Activated CD4-positive, alpha-beta T cell treated with anti-CD3 and anti-CD28 coated beads, Interleukin-2, amount 10 ng/mL, durations not matched to agents 24 days and 14 days (primary cell): ENCODE measurements at regions not wholly inside any gene's neighbourhood (a gene's known extent, or its start where the extent isn't known, plus 50 kb on each side); places are given as distances from the start of the nearest gene placed in this dataset.

Source experiments
- DNase-seq: peaks from one replicate; pipeline ENCODE4 v3.0.0; 2022
- H3K27ac Mint-ChIP-seq: one replicate; pipeline ENCODE4 v1.8.0; 2022; ENCODE audit warnings: mild to moderate bottlenecking, mixed read lengths
- H3K27me3 Mint-ChIP-seq: one replicate; pipeline ENCODE4 v1.8.0; 2022; ENCODE audit warnings: mixed read lengths
- H3K36me3 Mint-ChIP-seq: one replicate; pipeline ENCODE4 v1.8.0; 2022; ENCODE audit warnings: low read depth, mild to moderate bottlenecking, mixed read lengths
- H3K4me1 Mint-ChIP-seq: one replicate; pipeline ENCODE4 v1.8.0; 2021; ENCODE audit warnings: mixed read lengths
- H3K4me3 Mint-ChIP-seq: one replicate; pipeline ENCODE4 v1.8.0; 2022; ENCODE audit warnings: mild to moderate bottlenecking, moderate library complexity, mixed read lengths
- H3K9me3 Mint-ChIP-seq: one replicate; pipeline ENCODE4 v1.8.0; 2021; ENCODE audit warnings: mixed read lengths
- intact Hi-C: fragments of 100-400 bp; cut with micrococcal nuclease; formaldehyde crosslinking; loops from one replicate; pipeline ENCODE4 v1.15.1; 2023

DNA sequence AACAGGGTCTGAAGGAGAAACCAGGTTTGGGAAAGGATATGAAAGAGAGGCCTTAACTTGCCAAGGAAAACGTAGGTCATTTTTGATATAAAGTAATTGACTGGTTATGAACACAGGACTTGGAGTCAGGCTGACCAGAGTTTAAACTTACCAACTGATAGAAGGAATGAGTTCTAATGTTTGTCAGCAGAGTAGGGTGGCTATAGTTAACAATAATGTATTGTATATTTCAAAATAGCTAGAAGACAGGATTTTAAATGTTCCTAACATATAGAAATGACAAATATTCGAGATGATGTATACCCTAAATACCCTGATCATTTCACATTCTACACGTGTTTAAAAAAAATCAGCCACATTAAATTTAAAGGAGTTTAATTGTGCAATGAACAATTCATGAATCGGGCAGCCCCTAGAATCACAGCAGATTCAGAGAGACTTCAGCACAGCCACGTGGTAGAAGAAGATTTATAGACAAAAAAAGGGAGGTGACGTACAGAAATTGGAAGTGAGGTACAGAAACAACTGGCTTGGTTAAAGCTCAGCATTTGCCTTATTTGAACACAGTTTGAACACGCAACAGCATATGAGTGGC, 52.5 kb upstream of the PLEKHG7 start:
- H3K27ac Mint-ChIP-seq: no peak overlapping the region
- DNase-seq: no peak
- no peak overlapping the region for H3K4me3 Mint-ChIP-seq
- no peaks in the 10 kb centered on the region for H3K36me3 Mint-ChIP-seq
- intact Hi-C loops: loop anchor here (1.0 to 2.0 kb wide), 4 partner anchors 76 to 1268 kb away; no protein-coding TSS in a partner anchor
- H3K4me1 Mint-ChIP-seq: peaks cover 8% of the 10 kb centered on the region
- H3K9me3 Mint-ChIP-seq: no peaks in the 10 kb centered on the region
- H3K27me3 Mint-ChIP-seq: no peaks in the 10 kb centered on the region

DNA sequence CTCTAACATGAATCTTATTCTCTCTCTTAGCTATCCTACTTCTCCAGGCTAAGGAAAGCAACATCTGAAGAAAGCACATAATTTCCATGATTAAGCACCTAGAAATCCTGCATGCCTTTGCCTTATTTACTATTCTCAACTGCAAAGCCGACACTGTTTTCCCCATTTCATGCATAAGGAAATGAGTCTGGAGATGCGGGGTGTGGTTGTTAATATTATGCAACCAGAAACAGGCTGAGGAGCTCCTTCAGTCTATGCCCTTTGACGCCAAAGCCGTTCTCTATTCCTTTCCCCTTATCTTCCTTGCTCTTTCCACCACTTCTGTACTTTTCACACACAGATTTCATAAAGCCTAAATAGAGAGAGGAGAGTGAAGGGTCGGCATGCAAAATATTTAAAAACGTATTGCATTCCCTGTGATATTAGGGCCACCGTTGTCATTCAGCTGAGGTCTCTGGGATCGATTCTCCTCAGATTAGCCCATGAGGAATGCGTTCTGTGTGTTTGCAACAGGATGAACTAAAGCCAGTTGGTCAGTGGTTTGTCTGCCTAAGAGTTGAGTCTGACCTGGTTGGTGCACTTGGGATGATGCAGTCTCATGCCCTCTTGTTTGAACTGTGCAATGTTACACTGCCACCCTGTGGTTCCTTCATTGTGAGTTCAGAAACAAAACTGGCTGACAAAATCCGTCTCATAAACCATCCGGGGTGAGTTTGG, 53.1 kb upstream of the PLEKHG7 start:
- Mint-ChIP-seq H3K36me3 (no peaks in the 10 kb centered on the region), H3K27me3 (no peaks in the 10 kb centered on the region), H3K27ac (no peak overlapping the region)

GRCh38 chr12:92648242-92649031, 54.4 kb upstream of the PLEKHG7 start:
- Mint-ChIP-seq H3K36me3 (no peaks in the 10 kb centered on the region), H3K27me3 (no peaks in the 10 kb centered on the region), H3K27ac (no peak overlapping the region), H3K4me3 (no peak overlapping the region), H3K4me1 (peaks cover 8% of the 10 kb centered on the region), H3K9me3 (no peaks in the 10 kb centered on the region)
- no peak for DNase-seq
- intact Hi-C loops: loop anchor here (5.0 to 10.0 kb wide), 3 partner anchors 501 to 1286 kb away; partner anchors contain the start of gene BTG1

More for the DNA sequence above, 53.1 kb upstream of the PLEKHG7 start:
- intact Hi-C loops: loop anchor here (1.0 to 10.0 kb wide), 7 partner anchors 75 to 1287 kb away; partner anchors contain the start of gene BTG1
- Mint-ChIP-seq H3K4me3 (no peak overlapping the region), H3K9me3 (no peaks in the 10 kb centered on the region), H3K4me1 (peaks cover 8% of the 10 kb centered on the region)
- DNase-seq: peak; percentile 87

DNA sequence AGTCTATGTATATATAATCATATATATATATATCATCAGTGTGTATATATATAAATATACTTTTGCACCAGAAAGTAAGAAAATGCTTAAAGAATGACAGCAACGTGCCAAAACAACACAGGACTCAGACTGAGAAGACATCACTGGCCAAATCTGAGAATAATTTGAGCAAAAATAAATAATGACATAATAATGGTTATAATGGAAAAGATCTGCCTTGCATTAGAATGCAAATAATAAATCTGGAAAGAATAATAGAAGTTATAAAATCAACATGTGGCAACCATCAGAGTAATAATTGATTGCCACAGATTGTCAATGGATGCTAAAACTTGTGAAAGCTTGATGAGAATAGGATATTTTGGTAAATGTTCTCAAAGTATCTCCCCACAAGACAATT, 61.5 kb upstream of the PLEKHG7 start:
- Mint-ChIP-seq H3K4me3 (no peak overlapping the region), H3K27me3 (no peaks in the 10 kb centered on the region), H3K36me3 (no peaks in the 10 kb centered on the region), H3K27ac (no peak overlapping the region), H3K4me1 (no peaks in the 10 kb centered on the region), H3K9me3 (peaks cover 4% of the 10 kb centered on the region)
- intact Hi-C loops: loop anchor here (10.0 kb wide), 1 partner anchor 836 kb away; no protein-coding TSS in a partner anchor
- DNase-seq: no peak

- Mint-ChIP-seq H3K27ac (no peak overlapping the region), H3K4me1 (no peaks in the 10 kb centered on the region), H3K27me3 (no peaks in the 10 kb centered on the region), H3K9me3 (peaks cover 4% of the 10 kb centered on the region), H3K4me3 (no peak overlapping the region), H3K36me3 (no peaks in the 10 kb centered on the region)
- DNase-seq: no peak
- intact Hi-C loops: loop anchor here (10.0 kb wide), 1 partner anchor 836 kb away; no protein-coding TSS in a partner anchor
These were observed 62.1 kb upstream of the PLEKHG7 start for GRCh38 chr12:92640691-92641090.

DNA sequence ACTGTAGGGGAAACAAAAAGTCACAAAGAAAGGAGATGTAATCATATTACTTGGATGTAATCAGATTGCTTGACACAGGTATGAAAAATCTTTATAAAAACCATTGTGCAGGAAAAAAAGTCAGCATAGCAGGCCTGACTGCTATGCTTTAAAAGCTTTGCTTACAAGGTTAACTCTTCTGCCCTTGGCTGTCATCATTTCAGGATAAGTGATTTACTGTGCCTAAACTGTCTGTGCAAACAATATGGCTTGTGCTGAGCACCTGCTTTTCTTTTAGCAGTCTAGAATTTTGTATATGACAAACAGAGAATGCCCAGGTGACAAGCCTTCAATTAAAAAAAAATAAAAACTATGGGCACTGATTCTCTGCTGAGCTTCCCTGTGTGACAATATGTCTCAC, 63.8 kb upstream of the PLEKHG7 start:
- intact Hi-C loops: no loop called here
- no peak overlapping the region for H3K27ac Mint-ChIP-seq
- H3K27me3 Mint-ChIP-seq: no peaks in the 10 kb centered on the region
- no peak overlapping the region for H3K4me3 Mint-ChIP-seq
- no peak for DNase-seq
- peaks cover 4% of the 10 kb centered on the region for H3K9me3 Mint-ChIP-seq
- no peaks in the 10 kb centered on the region for H3K4me1 Mint-ChIP-seq
- H3K36me3 Mint-ChIP-seq: no peaks in the 10 kb centered on the region

- no peaks in the 10 kb centered on the region for H3K36me3 Mint-ChIP-seq
- H3K4me3 Mint-ChIP-seq: no peak overlapping the region
- no peaks in the 10 kb centered on the region for H3K4me1 Mint-ChIP-seq
- H3K9me3 Mint-ChIP-seq: no peaks in the 10 kb centered on the region
- no peaks in the 10 kb centered on the region for H3K27me3 Mint-ChIP-seq
- no peak overlapping the region for H3K27ac Mint-ChIP-seq
- intact Hi-C loops: no loop called here
- no peak for DNase-seq
These were observed 68.1 kb upstream of the PLEKHG7 start for GRCh38 chr12:92634730-92635129.

DNA sequence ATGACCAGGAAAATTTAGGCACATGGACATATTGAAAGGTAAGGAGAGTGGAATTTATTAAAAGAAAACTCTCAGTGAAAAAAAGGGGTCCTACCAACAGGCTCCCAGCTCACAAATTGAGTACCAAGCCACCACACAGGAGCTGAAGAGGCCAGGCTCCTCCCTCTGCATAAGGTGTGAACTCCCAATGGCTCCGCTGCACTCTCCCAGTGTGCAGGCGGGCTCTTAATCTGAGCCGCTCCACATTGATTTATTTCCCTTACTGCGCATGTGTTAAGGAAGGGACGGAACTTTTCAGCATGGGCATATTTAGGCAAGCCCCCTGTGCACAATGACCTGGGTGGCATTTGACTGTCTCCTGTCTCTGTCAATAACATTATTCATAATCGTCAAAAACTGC, 68.6 kb upstream of the PLEKHG7 start:
- Mint-ChIP-seq H3K4me1 (no peaks in the 10 kb centered on the region), H3K4me3 (no peak overlapping the region), H3K27me3 (no peaks in the 10 kb centered on the region), H3K9me3 (no peaks in the 10 kb centered on the region), H3K36me3 (no peaks in the 10 kb centered on the region), H3K27ac (no peak overlapping the region)
- no peak for DNase-seq
- intact Hi-C loops: no loop called here

DNA sequence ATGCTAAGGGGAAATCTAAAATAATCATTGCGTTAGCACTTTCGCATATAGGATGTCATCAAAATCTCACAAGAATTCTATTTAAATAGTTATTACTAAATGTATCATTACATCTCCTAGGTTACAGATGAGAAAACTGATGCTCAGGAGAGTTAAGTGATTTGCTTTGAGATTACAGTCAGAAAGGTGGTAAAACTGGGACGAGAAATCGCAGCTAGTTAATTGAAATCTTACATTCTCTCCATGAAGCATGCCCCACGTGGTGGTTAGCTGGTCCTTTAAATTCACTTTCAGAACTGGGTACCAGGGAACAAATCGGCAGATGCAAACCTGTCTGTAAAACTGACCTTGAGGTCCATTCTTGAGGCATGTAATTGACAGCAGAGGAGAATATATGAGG, 71.8 kb upstream of the PLEKHG7 start:
- Mint-ChIP-seq H3K9me3 (no peaks in the 10 kb centered on the region), H3K4me3 (no peak overlapping the region), H3K4me1 (no peaks in the 10 kb centered on the region), H3K27me3 (no peaks in the 10 kb centered on the region), H3K27ac (no peak overlapping the region), H3K36me3 (no peaks in the 10 kb centered on the region)
- no peak for DNase-seq
- intact Hi-C loops: no loop called here

- Mint-ChIP-seq H3K4me3 (no peak overlapping the region), H3K27me3 (no peaks in the 10 kb centered on the region), H3K36me3 (no peaks in the 10 kb centered on the region), H3K9me3 (no peaks in the 10 kb centered on the region), H3K27ac (no peak overlapping the region), H3K4me1 (no peaks in the 10 kb centered on the region)
- no peak for DNase-seq
- intact Hi-C loops: no loop called here
These were observed 73.3 kb upstream of the PLEKHG7 start for GRCh38 chr12:92629349-92630065.

DNA sequence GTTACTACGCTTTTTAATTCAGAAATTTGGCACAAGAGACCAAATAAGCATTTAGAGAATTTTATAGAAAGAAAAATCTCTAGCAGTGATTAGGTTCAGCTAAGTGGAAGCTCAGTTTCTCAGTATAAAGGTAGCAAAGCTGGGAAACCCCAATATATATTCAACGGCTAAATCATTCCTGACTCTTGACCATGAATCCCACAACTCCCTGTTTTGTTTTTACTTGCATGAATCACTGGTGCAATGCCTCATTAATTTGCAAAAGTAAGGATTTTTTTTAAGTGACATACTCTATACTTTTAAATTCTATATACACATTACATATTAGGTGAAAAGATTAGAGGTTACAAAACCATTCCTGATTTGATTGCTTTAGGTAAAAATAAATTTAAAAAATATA, 74.3 kb upstream of the PLEKHG7 start:
- Mint-ChIP-seq H3K36me3 (no peaks in the 10 kb centered on the region), H3K9me3 (no peaks in the 10 kb centered on the region), H3K27me3 (no peaks in the 10 kb centered on the region), H3K4me1 (no peaks in the 10 kb centered on the region), H3K27ac (no peak overlapping the region), H3K4me3 (no peak overlapping the region)
- no peak for DNase-seq
- intact Hi-C loops: no loop called here

DNA sequence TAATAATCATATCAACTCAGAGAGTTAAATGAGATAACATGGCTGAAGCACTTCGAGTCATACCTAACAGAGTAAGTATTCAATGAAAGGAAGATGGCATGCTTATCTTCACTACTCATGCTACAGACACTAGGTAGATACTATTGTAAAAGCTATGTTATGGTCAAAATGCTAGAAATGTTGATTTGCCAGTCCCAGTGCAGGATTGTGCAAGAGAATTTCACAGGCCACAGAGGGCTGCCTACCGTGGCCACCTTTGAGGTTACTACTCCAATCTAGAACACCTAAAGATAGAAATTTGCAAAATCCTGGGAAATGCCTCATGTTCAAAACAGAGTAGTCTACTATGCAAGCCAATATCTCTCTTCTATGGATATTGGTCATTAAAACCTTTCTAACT, 75.3 kb upstream of the PLEKHG7 start:
- no peak for DNase-seq
- Mint-ChIP-seq H3K9me3 (no peaks in the 10 kb centered on the region), H3K4me3 (no peak overlapping the region), H3K27me3 (no peaks in the 10 kb centered on the region), H3K36me3 (no peaks in the 10 kb centered on the region), H3K4me1 (no peaks in the 10 kb centered on the region), H3K27ac (no peak overlapping the region)
- intact Hi-C loops: no loop called here

GRCh38 chr12:92625639-92626310, 77.0 kb upstream of the PLEKHG7 start:
- Mint-ChIP-seq H3K9me3 (peaks cover 4% of the 10 kb centered on the region), H3K27me3 (no peaks in the 10 kb centered on the region), H3K4me1 (no peaks in the 10 kb centered on the region), H3K27ac (no peak overlapping the region), H3K4me3 (no peak overlapping the region), H3K36me3 (no peaks in the 10 kb centered on the region)
- intact Hi-C loops: no loop called here
- no peak for DNase-seq
